NCI-H69 (cell line): ENCODE measurements at regions not wholly inside any gene's neighbourhood (a gene's known extent, or its start where the extent isn't known, plus 50 kb on each side); places are given as distances from the start of the nearest gene placed in this dataset.
"Not testable (repeated sequence)": the region's sequence is repeated elsewhere in the genome, so short reads cannot be mapped to it uniquely, and the experiment has no call there.

ENCODE experiments used
- DNase-seq: peaks from one replicate; lab custom pipeline; 2025; lab: John Stamatoyannopoulos, UW

- peak; percentile 5 for DNase-seq
Observed at GRCh38 chr1:120941066-120941465, 51.5 kb downstream of the PPIAL4A start.

GRCh38 chr1:120941836-120942217, 52.3 kb downstream of the PPIAL4A start:
- not testable (repeated sequence) for DNase-seq

- peak; percentile 87 for DNase-seq
Observed at GRCh38 chr1:120942218-120942944, 52.8 kb downstream of the PPIAL4A start.

GRCh38 chr1:120942945-120943319, 53.4 kb downstream of the PPIAL4A start:
- DNase-seq, result not testable (repeated sequence)

GRCh38 chr1:120944691-120945090, 55.1 kb downstream of the PPIAL4A start:
- not testable (repeated sequence) for DNase-seq

- DNase-seq, result not testable (repeated sequence)
Observed at GRCh38 chr1:120945122-120945521, 55.6 kb downstream of the PPIAL4A start.

GRCh38 chr1:120947114-120947513, 57.5 kb downstream of the PPIAL4A start:
- DNase-seq, result not testable (repeated sequence)

- DNase-seq, result not testable (repeated sequence)
Observed at GRCh38 chr1:120949724-120950123, 60.2 kb downstream of the PPIAL4A start.

GRCh38 chr1:120950633-120951032, 61.1 kb downstream of the PPIAL4A start:
- DNase-seq, result not testable (repeated sequence)

GRCh38 chr1:120951100-120951499, 61.5 kb downstream of the PPIAL4A start:
- DNase-seq, result not testable (repeated sequence)

- not testable (repeated sequence) for DNase-seq
Observed at GRCh38 chr1:120952207-120952870, 62.8 kb downstream of the PPIAL4A start.

GRCh38 chr1:120952871-120953265, 63.3 kb downstream of the PPIAL4A start:
- not testable (repeated sequence) for DNase-seq

- no peak for DNase-seq
Observed at GRCh38 chr1:120954736-120955135, 65.2 kb downstream of the PPIAL4A start.

GRCh38 chr1:120955961-120956360, 66.4 kb downstream of the PPIAL4A start:
- not testable (repeated sequence) for DNase-seq

GRCh38 chr1:120966018-120966417, 76.4 kb downstream of the PPIAL4A start:
- not testable (repeated sequence) for DNase-seq

- not testable (repeated sequence) for DNase-seq
Observed at GRCh38 chr1:120972863-120973262, 83.3 kb downstream of the PPIAL4A start.

- not testable (repeated sequence) for DNase-seq
Observed at GRCh38 chr1:120973836-120974235, 84.3 kb downstream of the PPIAL4A start.

GRCh38 chr1:120977279-120977678, 87.7 kb downstream of the PPIAL4A start:
- DNase-seq, result not testable (repeated sequence)

GRCh38 chr1:120981489-120982094, 92.0 kb downstream of the PPIAL4A start:
- not testable (repeated sequence) for DNase-seq

GRCh38 chr1:120994614-120995013, 105.0 kb downstream of the PPIAL4A start:
- not testable (repeated sequence) for DNase-seq

- DNase-seq, result not testable (repeated sequence)
Observed at GRCh38 chr1:120995025-120995424, 105.5 kb downstream of the PPIAL4A start.

GRCh38 chr1:121001090-121001726, 111.6 kb downstream of the PPIAL4A start:
- not testable (repeated sequence) for DNase-seq
